Hematopoietic multipotent progenitor cell treated with erythropoietin and hydrocortisone succinate and interleukin-3 and kit ligand, for 6 days (in vitro differentiated cells): ENCODE measurements at regions not wholly inside any gene's neighbourhood (a gene's known extent, or its start where the extent isn't known, plus 50 kb on each side); places are given as distances from the start of the nearest gene placed in this dataset.
"Not testable (repeated sequence)": the region's sequence is repeated elsewhere in the genome, so short reads cannot be mapped to it uniquely, and the experiment has no call there.

Experiments used
- DNase-seq: peaks from one replicate; pipeline ENCODE4 v3.0.0-alpha.2; 2015

GRCh38 chr7:17396692-17397091 is 98.2 kb downstream of the AHR start:
- DNase-seq = no peak

- DNase-seq = peak; percentile 34
Measured at GRCh38 chr7:17401791-17402627, 103.6 kb downstream of the AHR start.

- peak; percentile 10 for DNase-seq
Measured at GRCh38 chr7:17402628-17403278, 104.3 kb downstream of the AHR start.

- DNase-seq = peak; percentile 44
Measured at GRCh38 chr7:17404006-17404405, 105.6 kb downstream of the AHR start.

GRCh38 chr7:17405786-17406185 is 107.3 kb downstream of the AHR start:
- no peak for DNase-seq

GRCh38 chr7:17406738-17407137 is 108.3 kb downstream of the AHR start:
- no peak for DNase-seq

- DNase-seq = no peak
Measured at GRCh38 chr7:17407229-17407628, 108.8 kb downstream of the AHR start.

- DNase-seq = no peak
Measured at GRCh38 chr7:17408245-17408903, 109.9 kb downstream of the AHR start.

GRCh38 chr7:17408904-17409290 is 110.4 kb downstream of the AHR start:
- no peak for DNase-seq

- no peak for DNase-seq
Measured at GRCh38 chr7:17411922-17412321, 113.5 kb downstream of the AHR start.

GRCh38 chr7:17412883-17413282 is 114.4 kb downstream of the AHR start:
- no peak for DNase-seq

GRCh38 chr7:17415955-17416354 is 117.5 kb downstream of the AHR start:
- no peak for DNase-seq

GRCh38 chr7:17420308-17421015 is 122.0 kb downstream of the AHR start:
- not testable (repeated sequence) for DNase-seq

- no peak for DNase-seq
Measured at GRCh38 chr7:17421941-17422340, 123.5 kb downstream of the AHR start.

- no peak for DNase-seq
Measured at GRCh38 chr7:17422966-17423365, 124.5 kb downstream of the AHR start.

- no peak for DNase-seq
Measured at GRCh38 chr7:17427924-17428323, 129.5 kb downstream of the AHR start.

GRCh38 chr7:17429579-17429978 is 131.1 kb downstream of the AHR start:
- DNase-seq = no peak

GRCh38 chr7:17432793-17433192 is 134.3 kb downstream of the AHR start:
- DNase-seq = no peak

GRCh38 chr7:17434191-17434590 is 135.7 kb downstream of the AHR start:
- no peak for DNase-seq

GRCh38 chr7:17434841-17435692 is 136.6 kb downstream of the AHR start:
- DNase-seq = no peak

- DNase-seq = no peak
Measured at GRCh38 chr7:17436126-17436525, 137.7 kb downstream of the AHR start.

GRCh38 chr7:17437586-17437985 is 139.1 kb downstream of the AHR start:
- no peak for DNase-seq
